Uterus (tissue), 3 donors: ENCODE measurements at regions not wholly inside any gene's neighbourhood (a gene's known extent, or its start where the extent isn't known, plus 50 kb on each side); places are given as distances from the start of the nearest gene placed in this dataset.

Experiments used
- DNase-seq, 2 donors: peaks; one replicate each; pipeline ENCODE4 v3.0.0-alpha.2; 2019 to 2020
- H3K27ac ChIP-seq, 2 donors: fragments of 200-600 bp; sonication (generic); 1 replicate in 1 of 2; 2 replicates in 1 of 2; pipeline ENCODE4 v1.5.1; 2016 to 2018
- H3K27me3 ChIP-seq, 2 donors: fragments of 200-600 bp; sonication (generic); one replicate each; pipeline ENCODE4 v1.5.1; 2018 to 2019; ENCODE audit warnings: control low read depth in 1 of 2
- H3K36me3 ChIP-seq, 2 donors: fragments of 200-600 bp; sonication (generic); one replicate each; pipeline ENCODE4 v1.5.1; 2019; ENCODE audit warnings: control low read depth in 1 of 2
- H3K4me1 ChIP-seq, 2 donors: fragments of 200-600 bp; sonication (generic); one replicate each; pipeline ENCODE4 v1.5.1; 2018 to 2019; ENCODE audit warnings: control low read depth in 1 of 2
- H3K4me3 ChIP-seq, 2 donors: fragments of 200-600 bp; sonication (generic); 1 replicate in 1 of 2; 2 replicates in 1 of 2; pipeline ENCODE4 v1.5.1; 2018 to 2019; ENCODE audit warnings: mild to moderate bottlenecking in 1 of 2
- H3K9me3 ChIP-seq, 2 donors: fragments of 200-600 bp; sonication (generic); one replicate each; pipeline ENCODE4 v1.5.1; 2019; ENCODE audit warnings: control low read depth in 1 of 2
- POLR2A ChIP-seq, 2 donors: fragments of 450-650 bp; IDR thresholded peaks; one replicate each; pipeline ENCODE4 v1.6.1; 2016; ENCODE audit warnings: antibody characterized with exemption in 2 of 2, mild to moderate bottlenecking in 1 of 2, moderate library complexity in 1 of 2
- intact Hi-C: fragments of 100-400 bp; cut with DNase I; formaldehyde crosslinking; loops from one replicate; pipeline ENCODE4 v1.15.1; 2023; ENCODE audit warnings: low total_unique reads
- TF ChIP-seq, protein P1 (sequence below), 4 experiments: fragments of 200-600 bp in 2 of 4; fragments of 450-650 bp in 2 of 4; sonication (generic) in 2 of 4; IDR thresholded peaks; one replicate each; pipeline ENCODE4 v1.5.1; 2016 to 2019; ENCODE audit warnings: antibody characterized with exemption in 4 of 4, mild to moderate bottlenecking in 2 of 4, moderate library complexity in 1 of 4
- donor health status: DM: yes; HTN: yes; CAD: no.

DNA sequence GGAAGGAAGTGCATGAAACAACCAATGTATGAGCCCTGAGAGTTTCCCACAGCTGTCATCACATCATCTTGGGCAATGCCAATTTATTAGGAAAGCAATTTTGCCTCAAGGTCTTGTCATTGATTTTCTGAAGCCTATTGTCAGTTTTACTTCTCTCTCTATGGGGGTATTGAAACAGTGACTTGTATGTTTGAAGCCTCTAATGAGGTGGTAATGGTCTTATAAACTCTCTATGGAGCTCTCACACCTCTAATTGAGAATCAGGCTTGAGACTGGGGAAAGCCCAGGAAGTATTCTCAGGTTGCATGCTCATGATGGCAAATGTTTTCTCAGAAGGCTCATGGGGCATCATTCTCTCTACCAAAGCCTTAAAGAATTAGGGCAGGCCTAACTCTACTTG is 308.2 kb upstream of the EMCN start:
- Histone ChIP-seq H3K27ac (no peak overlapping the region), H3K27me3 (no peaks in the 10 kb centered on the region), H3K4me1 (no peaks in the 10 kb centered on the region), H3K4me3 (no peak overlapping the region), H3K9me3 (no peaks in the 10 kb centered on the region), H3K36me3 (no peaks in the 10 kb centered on the region)
- intact Hi-C loops = no loop called here
- DNase-seq = no peak
- TF ChIP-seq, protein P1, sequence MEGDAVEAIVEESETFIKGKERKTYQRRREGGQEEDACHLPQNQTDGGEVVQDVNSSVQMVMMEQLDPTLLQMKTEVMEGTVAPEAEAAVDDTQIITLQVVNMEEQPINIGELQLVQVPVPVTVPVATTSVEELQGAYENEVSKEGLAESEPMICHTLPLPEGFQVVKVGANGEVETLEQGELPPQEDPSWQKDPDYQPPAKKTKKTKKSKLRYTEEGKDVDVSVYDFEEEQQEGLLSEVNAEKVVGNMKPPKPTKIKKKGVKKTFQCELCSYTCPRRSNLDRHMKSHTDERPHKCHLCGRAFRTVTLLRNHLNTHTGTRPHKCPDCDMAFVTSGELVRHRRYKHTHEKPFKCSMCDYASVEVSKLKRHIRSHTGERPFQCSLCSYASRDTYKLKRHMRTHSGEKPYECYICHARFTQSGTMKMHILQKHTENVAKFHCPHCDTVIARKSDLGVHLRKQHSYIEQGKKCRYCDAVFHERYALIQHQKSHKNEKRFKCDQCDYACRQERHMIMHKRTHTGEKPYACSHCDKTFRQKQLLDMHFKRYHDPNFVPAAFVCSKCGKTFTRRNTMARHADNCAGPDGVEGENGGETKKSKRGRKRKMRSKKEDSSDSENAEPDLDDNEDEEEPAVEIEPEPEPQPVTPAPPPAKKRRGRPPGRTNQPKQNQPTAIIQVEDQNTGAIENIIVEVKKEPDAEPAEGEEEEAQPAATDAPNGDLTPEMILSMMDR (IDR thresholded peaks at IDR 0.05) = no peak
- no peak for TF ChIP-seq POLR2A (IDR thresholded peaks at IDR 0.05)

DNA sequence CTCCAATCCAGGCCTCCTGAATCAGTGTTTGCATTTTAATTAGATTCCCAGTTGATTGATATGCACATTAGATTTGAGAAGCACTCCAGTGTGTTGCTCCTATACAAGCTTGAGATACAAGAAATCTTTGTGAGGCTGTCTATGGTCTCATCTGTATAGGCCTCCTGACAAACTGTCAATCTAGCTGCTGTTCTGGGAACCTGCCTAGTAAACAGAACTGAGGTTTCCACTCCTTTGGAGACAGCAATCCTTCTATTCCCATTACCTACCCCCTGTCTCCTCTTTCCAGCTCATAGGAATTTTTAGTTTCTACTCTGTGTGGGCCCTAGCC is 306.1 kb upstream of the EMCN start:
- H3K36me3 ChIP-seq = no peaks in the 10 kb centered on the region
- no peaks in the 10 kb centered on the region for H3K9me3 ChIP-seq
- no peak overlapping the region for H3K27ac ChIP-seq
- H3K4me1 ChIP-seq = no peaks in the 10 kb centered on the region
- no peaks in the 10 kb centered on the region for H3K27me3 ChIP-seq
- DNase-seq = no peak
- no peak overlapping the region for H3K4me3 ChIP-seq
- TF ChIP-seq, protein P1 (IDR thresholded peaks at IDR 0.05) = no peak
- no peak for TF ChIP-seq POLR2A (IDR thresholded peaks at IDR 0.05)
- intact Hi-C loops = no loop called here

DNA sequence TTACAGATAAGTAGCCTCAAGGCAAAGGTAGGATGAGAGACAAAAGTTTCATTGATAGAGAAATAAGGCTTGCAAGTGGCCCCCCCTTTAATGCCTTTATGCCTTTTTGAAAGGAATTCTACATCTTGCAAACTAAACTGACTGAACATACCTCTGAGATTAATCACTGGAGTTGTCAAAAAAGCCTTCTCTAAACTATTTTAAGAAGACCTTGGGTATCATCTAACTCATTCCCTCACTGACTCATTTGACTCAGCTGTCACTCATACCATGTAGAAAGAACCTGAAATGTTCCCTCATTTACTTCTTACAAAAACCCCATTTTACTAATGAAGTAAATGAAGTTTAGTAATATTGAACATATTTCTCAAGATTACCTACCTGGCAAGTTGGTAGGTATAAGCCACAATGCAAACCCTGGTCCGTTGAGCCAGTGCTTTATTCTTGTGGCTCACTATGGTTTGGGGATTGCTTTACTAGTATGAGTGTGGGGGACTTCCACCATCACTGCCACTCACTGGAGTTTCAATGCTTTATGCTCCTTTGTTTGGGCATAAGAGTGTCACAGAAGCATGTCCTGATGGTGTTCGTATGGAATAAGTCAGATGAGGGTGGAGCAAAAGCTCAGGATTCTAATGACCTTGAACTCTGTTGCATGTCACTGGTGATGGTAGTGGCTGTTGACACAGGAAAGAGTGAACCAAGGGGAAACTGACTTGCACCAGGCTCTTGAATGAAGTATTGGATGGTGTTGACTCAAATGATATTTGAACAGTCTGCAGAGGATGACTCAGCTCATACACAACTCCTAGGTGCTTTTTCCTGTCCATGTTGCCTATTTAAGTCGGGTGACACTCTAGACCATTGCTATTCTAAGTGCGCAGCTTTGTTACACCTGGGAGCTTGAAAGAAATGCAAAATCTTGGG is 305.5 kb upstream of the EMCN start:
- Histone ChIP-seq H3K9me3 (no peaks in the 10 kb centered on the region), H3K27me3 (no peaks in the 10 kb centered on the region), H3K4me1 (no peaks in the 10 kb centered on the region), H3K36me3 (no peaks in the 10 kb centered on the region), H3K27ac (no peak overlapping the region), H3K4me3 (no peak overlapping the region)
- no peak for DNase-seq
- intact Hi-C loops = no loop called here
- no peak for TF ChIP-seq POLR2A (IDR thresholded peaks at IDR 0.05)
- TF ChIP-seq, protein P1 (IDR thresholded peaks at IDR 0.05) = no peak

DNA sequence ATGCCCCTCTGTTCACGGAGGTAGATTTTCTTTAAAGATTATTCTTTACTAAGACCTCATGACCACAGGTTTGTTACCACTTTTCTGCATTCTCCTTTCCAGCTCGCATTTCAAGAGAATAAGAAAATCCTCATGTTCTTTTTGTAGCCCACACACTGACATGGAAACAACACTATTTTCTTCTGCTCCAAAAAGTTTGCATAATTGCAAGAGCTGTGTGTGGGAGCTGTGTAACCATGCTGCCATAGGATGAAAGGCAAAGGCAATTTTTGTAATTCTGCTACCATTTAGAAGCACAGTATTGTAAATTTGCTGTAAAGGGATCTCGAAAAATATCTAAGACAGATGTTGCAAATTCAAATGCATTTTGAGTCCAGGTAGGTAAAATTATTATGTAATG is 302.4 kb upstream of the EMCN start:
- H3K4me1 ChIP-seq = no peaks in the 10 kb centered on the region
- no peaks in the 10 kb centered on the region for H3K27me3 ChIP-seq
- no peak overlapping the region for H3K4me3 ChIP-seq
- intact Hi-C loops = no loop called here
- H3K36me3 ChIP-seq = no peaks in the 10 kb centered on the region
- no peak for DNase-seq
- H3K27ac ChIP-seq = no peak overlapping the region
- no peaks in the 10 kb centered on the region for H3K9me3 ChIP-seq
- TF ChIP-seq POLR2A (IDR thresholded peaks at IDR 0.05) = no peak
- TF ChIP-seq, protein P1 (IDR thresholded peaks at IDR 0.05) = no peak

DNA sequence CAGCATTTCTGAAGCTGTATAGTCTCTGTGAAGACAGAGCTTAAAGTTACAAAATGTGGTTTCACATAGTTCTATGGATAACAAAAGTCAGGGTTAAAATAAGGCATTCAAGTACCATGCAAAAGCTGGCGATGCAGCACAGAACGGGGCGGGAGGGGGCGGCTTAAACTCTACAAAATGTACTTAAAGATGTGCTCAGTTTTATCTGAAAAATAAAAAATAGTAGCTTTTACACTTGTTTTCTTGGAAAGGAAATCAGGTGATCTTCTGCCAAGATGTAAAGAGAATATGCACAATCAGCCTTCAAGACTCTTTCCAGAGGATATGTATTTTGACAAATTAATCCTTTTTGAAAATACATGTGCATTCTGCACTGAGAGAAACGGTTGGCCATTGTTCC is 301.7 kb upstream of the EMCN start:
- Histone ChIP-seq H3K4me3 (no peak overlapping the region), H3K9me3 (no peaks in the 10 kb centered on the region), H3K27ac (no peak overlapping the region), H3K4me1 (no peaks in the 10 kb centered on the region), H3K36me3 (no peaks in the 10 kb centered on the region), H3K27me3 (no peaks in the 10 kb centered on the region)
- intact Hi-C loops = no loop called here
- TF ChIP-seq POLR2A (IDR thresholded peaks at IDR 0.05) = no peak
- TF ChIP-seq, protein P1 (IDR thresholded peaks at IDR 0.05) = no peak
- DNase-seq = no peak
